GM23338 (cell line): ENCODE measurements at regions not wholly inside any gene's neighbourhood (a gene's known extent, or its start where the extent isn't known, plus 50 kb on each side); places are given as distances from the start of the nearest gene placed in this dataset.

ENCODE experiments used
- ATAC-seq: fragments of 200-7000 bp; cut with Tn5 transposase; 3 replicates; pipeline ENCODE4 v1.9.1; 2020
- DNase-seq: peaks from one replicate; pipeline ENCODE4 v3.0.0-alpha.2; 2015; ENCODE audit warnings: low spot score
- H2AFZ ChIP-seq: fragments of 200-600 bp; sonication (generic); 2 replicates; pipeline ENCODE4 v1.8.0; 2016; ENCODE audit warnings: antibody characterized with exemption, mild to moderate bottlenecking, moderate library complexity
- H3F3A ChIP-seq: fragments of 200-600 bp; sonication (generic); replicated peaks from 2 replicates; pipeline ENCODE4 v1.8.0; 2017; ENCODE audit warnings: antibody characterized with exemption, mixed run types, low read depth
- H3K27ac ChIP-seq: fragments of 200-600 bp; sonication (generic); 2 replicates; pipeline ENCODE4 v1.6.1; 2016; ENCODE audit warnings: low read depth
- H3K27me3 ChIP-seq: fragments of 200-600 bp; sonication (generic); 2 replicates; pipeline ENCODE4 v1.8.0; 2016; ENCODE audit warnings: mild to moderate bottlenecking, mixed run types, moderate library complexity; ENCODE audit not compliant: insufficient read depth
- H3K36me3 ChIP-seq: fragments of 200-600 bp; sonication (generic); 2 replicates; pipeline ENCODE4 v1.8.0; 2016; ENCODE audit warnings: mild to moderate bottlenecking; ENCODE audit not compliant: insufficient read depth
- H3K4me1 ChIP-seq: fragments of 200-600 bp; sonication (generic); 2 replicates; pipeline ENCODE4 v1.8.0; 2016; ENCODE audit warnings: mild to moderate bottlenecking, moderate library complexity; ENCODE audit not compliant: insufficient read depth
- H3K4me2 ChIP-seq: fragments of 200-600 bp; sonication (generic); 2 replicates; pipeline ENCODE4 v1.7.1; 2017; ENCODE audit warnings: mixed run types
- H3K4me3 ChIP-seq: fragments of 200-600 bp; sonication (generic); 2 replicates; pipeline ENCODE4 v1.6.1; 2016; ENCODE audit warnings: mixed run types
- H3K79me2 ChIP-seq: fragments of 200-600 bp; sonication (generic); replicated peaks from 2 replicates; pipeline ENCODE4 v1.8.0; 2017; ENCODE audit warnings: mild to moderate bottlenecking; ENCODE audit not compliant: insufficient read depth
- H3K9me2 ChIP-seq: fragments of 200-600 bp; sonication (generic); 2 replicates; pipeline ENCODE4 v1.8.0; 2017; ENCODE audit not compliant: insufficient read depth
- H4K20me1 ChIP-seq: fragments of 200-600 bp; sonication (generic); replicated peaks from 2 replicates; pipeline ENCODE4 v1.8.0; 2017; ENCODE audit warnings: mild to moderate bottlenecking; ENCODE audit not compliant: insufficient read depth
- H3K27ac Mint-ChIP-seq: 2 replicates; pipeline ENCODE4 v1.8.0; 2020; ENCODE audit warnings: inconsistent platforms, mild to moderate bottlenecking, moderate library complexity, mixed read lengths
- H3K27me3 Mint-ChIP-seq: 3 replicates; pipeline ENCODE4 v1.8.0; 2022; ENCODE audit warnings: low read depth, mild to moderate bottlenecking, moderate library complexity, mixed read lengths, inconsistent platforms; ENCODE audit not compliant: insufficient read depth, poor library complexity
- H3K36me3 Mint-ChIP-seq: 3 replicates; pipeline ENCODE4 v1.8.0; 2021; ENCODE audit warnings: low read depth, mild to moderate bottlenecking, inconsistent platforms, moderate library complexity, mixed read lengths
- H3K4me1 Mint-ChIP-seq: 3 replicates; pipeline ENCODE4 v1.8.0; 2020; ENCODE audit warnings: mild to moderate bottlenecking, inconsistent platforms, mixed read lengths
- H3K4me3 Mint-ChIP-seq: 3 replicates; pipeline ENCODE4 v1.8.0; 2021; ENCODE audit warnings: moderate library complexity, mild to moderate bottlenecking, inconsistent platforms, mixed read lengths
- H3K9me3 Mint-ChIP-seq: 3 replicates; pipeline ENCODE4 v1.8.0; 2020; ENCODE audit warnings: moderate library complexity, mild to moderate bottlenecking, inconsistent platforms, mixed read lengths
- CREB1 ChIP-seq: fragments of 250-450 bp; sonication (Bioruptor Pico); IDR thresholded peaks from 2 replicates; pipeline ENCODE4 v1.5.0; 2020; ENCODE audit warnings: low read depth, mild to moderate bottlenecking, moderate library complexity
- ETS1 ChIP-seq: IDR thresholded peaks from 2 replicates; pipeline ENCODE4 v1.6.1; 2016; ENCODE audit warnings: antibody characterized with exemption
- EZH2 ChIP-seq: fragments of 200-600 bp; sonication (generic); IDR thresholded peaks from one replicate; pipeline ENCODE4 v1.8.0; 2017; ENCODE audit warnings: antibody characterized with exemption, mild to moderate bottlenecking, low read depth; ENCODE audit not compliant: unreplicated experiment
- EZH2phosphoT487 ChIP-seq: fragments of 200-600 bp; sonication (generic); IDR thresholded peaks from one replicate; pipeline ENCODE4 v1.8.1; 2018; ENCODE audit warnings: antibody characterized with exemption; ENCODE audit not compliant: unreplicated experiment
- JUNB ChIP-seq: IDR thresholded peaks from one replicate; pipeline ENCODE4 v1.6.1; 2016; ENCODE audit warnings: antibody characterized with exemption; ENCODE audit not compliant: unreplicated experiment
- NANOG ChIP-seq: IDR thresholded peaks from 2 replicates; pipeline ENCODE4 v1.6.1; 2016; ENCODE audit warnings: antibody characterized with exemption, borderline replicate concordance
- POLR2AphosphoS5 ChIP-seq: IDR thresholded peaks from 2 replicates; pipeline ENCODE4 v1.6.1; 2016; ENCODE audit warnings: antibody characterized with exemption, low read depth
- REST ChIP-seq: IDR thresholded peaks from one replicate; pipeline ENCODE4 v1.6.1; 2018; ENCODE audit warnings: antibody characterized with exemption; ENCODE audit not compliant: unreplicated experiment
- STAT1 ChIP-seq: IDR thresholded peaks from one replicate; pipeline ENCODE4 v1.6.1; 2016; ENCODE audit warnings: antibody characterized with exemption; ENCODE audit not compliant: unreplicated experiment
- ZNF114 ChIP-seq: fragments of 250-450 bp; sonication (Bioruptor Pico); IDR thresholded peaks from 2 replicates; pipeline ENCODE4 v1.5.0; 2020; ENCODE audit warnings: mild to moderate bottlenecking, moderate library complexity
- ZNF331 ChIP-seq: fragments of 250-450 bp; sonication (Bioruptor Pico); IDR thresholded peaks from 2 replicates; pipeline ENCODE4 v1.5.0; 2020; ENCODE audit warnings: low read depth, mild to moderate bottlenecking, moderate library complexity
- ZNF462 ChIP-seq: fragments of 250-450 bp; sonication (Bioruptor Pico); IDR thresholded peaks from 2 replicates; pipeline ENCODE4 v1.5.0; 2020; ENCODE audit warnings: mild to moderate bottlenecking, moderate library complexity
- TF ChIP-seq, protein P1 (sequence below), 2 experiments: fragments of 200-600 bp in 1 of 2; sonication (generic) in 1 of 2; conservative IDR thresholded peaks; 2 replicates each; pipeline versions ENCODE4 v1.5.1 to v1.6.1; 2016 to 2017; ENCODE audit warnings: antibody characterized with exemption in 2 of 2, low read depth in 2 of 2, mild to moderate bottlenecking in 2 of 2, moderate library complexity in 1 of 2

DNA sequence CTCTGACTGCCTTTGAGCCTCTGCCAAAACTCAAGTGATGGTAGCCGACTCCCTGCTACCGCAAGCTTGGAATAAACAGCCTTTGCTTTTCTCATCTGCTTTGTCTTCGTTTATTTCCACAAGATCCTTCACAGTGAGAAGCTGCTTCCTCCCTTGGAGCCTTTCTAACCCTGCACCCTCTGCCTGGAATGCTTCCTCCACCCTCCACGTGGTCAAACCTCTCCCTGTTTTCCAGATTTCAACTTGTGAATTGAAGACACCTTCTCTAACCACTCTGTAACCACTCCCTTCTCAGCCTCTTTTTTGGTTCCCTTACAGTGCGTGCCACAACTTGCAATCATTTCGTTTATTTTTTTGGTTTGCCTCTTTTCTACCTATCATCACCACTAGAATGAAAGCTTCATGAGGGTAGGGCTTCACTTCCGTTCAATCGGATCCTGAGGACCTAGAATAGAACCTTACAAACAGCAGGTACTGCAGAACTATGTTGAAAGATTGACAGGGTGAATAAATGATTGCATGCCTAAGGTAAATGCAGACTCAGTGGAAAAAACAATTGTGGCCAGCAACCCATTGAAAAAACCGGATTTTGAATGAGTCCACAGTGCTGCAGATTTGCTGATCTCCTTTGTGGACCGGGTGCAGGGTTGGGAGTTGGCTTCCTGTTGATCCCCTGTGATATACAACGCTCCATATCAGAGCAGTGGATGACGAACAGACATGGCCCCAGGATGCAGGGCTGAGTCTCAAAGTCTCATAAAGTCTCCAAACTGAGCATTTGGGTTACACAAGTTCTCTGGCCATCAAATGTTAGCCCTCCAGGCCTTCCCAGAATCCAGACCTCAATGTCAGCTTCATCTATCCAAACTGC is 51.0 kb upstream of the HIVEP1 start:
- Mint-ChIP-seq H3K4me1 (peaks cover 15% of the 10 kb centered on the region), H3K36me3 (peaks cover 5% of the 10 kb centered on the region), H3K9me3 (peaks cover 4% of the 10 kb centered on the region; the same call in 1 of the 3 replicates), H3K4me3 (no peak overlapping the region), H3K27me3 (peaks cover 3% of the 10 kb centered on the region), H3K27ac (no peak overlapping the region)
- DNase-seq (no peak), ATAC-seq (no peak)
- Histone ChIP-seq H3K4me2 (no peak overlapping the region), H3K4me3 (no peak overlapping the region), H3K79me2 (no peaks in the 10 kb centered on the region), H3K9me2 (peaks cover 19% of the 10 kb centered on the region), H3K4me1 (no peaks in the 10 kb centered on the region), H3K36me3 (no peaks in the 10 kb centered on the region), H2AFZ (peak overlapping the region; percentile 76; the same call in 1 of the 2 replicates), H3F3A (no peaks in the 10 kb centered on the region), H3K27me3 (no peaks in the 10 kb centered on the region), H4K20me1 (no peaks in the 10 kb centered on the region), H3K27ac (no peak overlapping the region)
- TF ChIP-seq STAT1, result no peak
- TF ChIP-seq CREB1, result no peak
- TF ChIP-seq NANOG, result no peak
- TF ChIP-seq EZH2phosphoT487, result no peak
- no peak for TF ChIP-seq ZNF114 (CRISPR knock-in tag)
- TF ChIP-seq, protein P1, sequence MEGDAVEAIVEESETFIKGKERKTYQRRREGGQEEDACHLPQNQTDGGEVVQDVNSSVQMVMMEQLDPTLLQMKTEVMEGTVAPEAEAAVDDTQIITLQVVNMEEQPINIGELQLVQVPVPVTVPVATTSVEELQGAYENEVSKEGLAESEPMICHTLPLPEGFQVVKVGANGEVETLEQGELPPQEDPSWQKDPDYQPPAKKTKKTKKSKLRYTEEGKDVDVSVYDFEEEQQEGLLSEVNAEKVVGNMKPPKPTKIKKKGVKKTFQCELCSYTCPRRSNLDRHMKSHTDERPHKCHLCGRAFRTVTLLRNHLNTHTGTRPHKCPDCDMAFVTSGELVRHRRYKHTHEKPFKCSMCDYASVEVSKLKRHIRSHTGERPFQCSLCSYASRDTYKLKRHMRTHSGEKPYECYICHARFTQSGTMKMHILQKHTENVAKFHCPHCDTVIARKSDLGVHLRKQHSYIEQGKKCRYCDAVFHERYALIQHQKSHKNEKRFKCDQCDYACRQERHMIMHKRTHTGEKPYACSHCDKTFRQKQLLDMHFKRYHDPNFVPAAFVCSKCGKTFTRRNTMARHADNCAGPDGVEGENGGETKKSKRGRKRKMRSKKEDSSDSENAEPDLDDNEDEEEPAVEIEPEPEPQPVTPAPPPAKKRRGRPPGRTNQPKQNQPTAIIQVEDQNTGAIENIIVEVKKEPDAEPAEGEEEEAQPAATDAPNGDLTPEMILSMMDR (conservative IDR thresholded peaks at IDR 0.05; ENCODE audit: low read depth in 2 of 2), result no peak
- no peak for TF ChIP-seq JUNB
- TF ChIP-seq POLR2AphosphoS5, result no peak
- no peak for TF ChIP-seq EZH2
- TF ChIP-seq ZNF462 (CRISPR knock-in tag), result no peak
- no peak for TF ChIP-seq REST
- no peak for TF ChIP-seq ZNF331 (CRISPR knock-in tag)
- TF ChIP-seq ETS1, result no peak
